Activated CD4-positive, alpha-beta memory T cell treated with anti-CD3 and anti-CD28 coated beads for 36 hours (primary cell): ENCODE measurements at regions not wholly inside any gene's neighbourhood (a gene's known extent, or its start where the extent isn't known, plus 50 kb on each side); places are given as distances from the start of the nearest gene placed in this dataset.
"Not testable (repeated sequence)": the region's sequence is repeated elsewhere in the genome, so short reads cannot be mapped to it uniquely, and the experiment has no call there.

Experiments
- CTCF ChIA-PET: fragments of 350-600 bp; sonication (Branson Sonifier 250); formaldehyde crosslinking; loops from one replicate; lab custom pipeline; 2021; ENCODE audit warnings: antibody characterized with exemption, inconsistent platforms; lab: Charles Lee
- POLR2A ChIA-PET: fragments of 350-600 bp; sonication (Branson Sonifier 250); formaldehyde crosslinking; loops from one replicate; lab custom pipeline; 2021; ENCODE audit warnings: antibody characterized with exemption; lab: Charles Lee
- DNase-seq: peaks from one replicate; pipeline ENCODE4 v3.0.0-alpha.2; 2020
- H3K27ac Mint-ChIP-seq: one replicate; pipeline ENCODE4 v1.8.0; 2021; ENCODE audit warnings: mixed read lengths
- H3K27me3 Mint-ChIP-seq: one replicate; pipeline ENCODE4 v1.8.0; 2021; ENCODE audit warnings: mixed read lengths
- H3K36me3 Mint-ChIP-seq: one replicate; pipeline ENCODE4 v1.8.0; 2021; ENCODE audit warnings: mixed read lengths
- H3K4me1 Mint-ChIP-seq: one replicate; pipeline ENCODE4 v1.8.0; 2021; ENCODE audit warnings: low read depth, mixed read lengths
- H3K4me3 Mint-ChIP-seq: one replicate; pipeline ENCODE4 v1.8.0; 2021; ENCODE audit warnings: mild to moderate bottlenecking, mixed read lengths
- H3K9me3 Mint-ChIP-seq: one replicate; pipeline ENCODE4 v1.8.0; 2021; ENCODE audit warnings: mixed read lengths
- intact Hi-C: fragments of 100-400 bp; cut with micrococcal nuclease; formaldehyde crosslinking; loops from one replicate; pipeline ENCODE4 v1.15.1; 2023

DNA sequence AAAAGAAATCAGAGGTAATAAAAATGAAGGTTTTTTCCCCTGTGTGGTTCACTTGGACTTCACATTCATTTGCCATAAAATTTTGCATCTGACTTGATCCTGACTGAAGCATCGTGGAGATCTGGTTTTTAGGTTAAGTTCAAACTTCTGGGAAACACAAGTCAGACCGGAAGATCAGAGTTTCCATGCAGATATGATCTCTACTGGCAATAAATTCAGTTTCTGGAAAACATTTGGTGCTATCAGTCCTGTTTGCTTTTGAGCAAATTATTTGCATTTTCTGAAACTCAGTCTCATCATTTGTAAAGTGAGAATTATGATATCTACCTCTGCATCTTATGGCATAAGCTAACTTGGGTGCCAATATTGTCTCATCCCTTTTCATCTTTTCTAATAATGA lies 81.3 kb upstream of the KCNMA1 start:
- Mint-ChIP-seq H3K36me3 (no peaks in the 10 kb centered on the region), H3K4me3 (no peak overlapping the region), H3K27me3 (peaks cover 4% of the 10 kb centered on the region), H3K4me1 (peaks cover 4% of the 10 kb centered on the region), H3K9me3 (peaks cover 3% of the 10 kb centered on the region), H3K27ac (no peak overlapping the region)
- ChIA-PET CTCF (interaction anchor here (1.2 to 6.8 kb wide), 5 partner anchors 7 to 119 kb away, joined by 3 to 33 read pairs (median 10); no protein-coding TSS in a partner anchor), POLR2A (no interaction called here)
- intact Hi-C loops: loop anchor here (1.0 to 5.0 kb wide), 3 partner anchors 38 to 308 kb away; partner anchors contain the start of gene POLR3A
- DNase-seq: no peak

DNA sequence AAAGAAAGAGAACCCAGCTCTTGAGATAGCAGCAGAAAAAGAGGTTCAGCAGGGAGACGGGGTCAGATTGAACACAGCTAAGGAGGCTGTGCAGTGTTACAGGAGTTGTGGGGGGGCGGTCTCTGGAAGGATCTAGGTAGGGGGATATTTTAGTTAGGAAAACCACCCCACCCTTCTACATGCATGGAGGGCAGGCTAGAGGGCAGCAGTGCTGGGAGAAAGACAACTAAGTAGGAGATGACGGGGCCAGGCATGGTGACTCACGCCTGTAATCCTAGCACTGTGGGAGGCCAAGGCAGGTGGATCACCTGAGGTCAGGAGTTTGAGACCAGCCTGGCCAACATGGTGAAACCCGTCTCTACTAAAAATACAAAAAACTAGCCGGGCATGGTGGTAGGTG lies 80.7 kb upstream of the KCNMA1 start:
- H3K36me3 Mint-ChIP-seq, H3K4me1 Mint-ChIP-seq, DNase-seq, H3K4me3 Mint-ChIP-seq, H3K27ac Mint-ChIP-seq, POLR2A ChIA-PET, H3K27me3 Mint-ChIP-seq, H3K9me3 Mint-ChIP-seq: not testable (repeated sequence)
- intact Hi-C loops: loop anchor here (5.0 kb wide), 2 partner anchors 39 to 309 kb away; partner anchors contain the start of gene POLR3A
- CTCF ChIA-PET: interaction anchor here (1.2 to 2.0 kb wide), 5 partner anchors 39 to 102 kb away, joined by 3 to 10 read pairs (median 4); no protein-coding TSS in a partner anchor

DNA sequence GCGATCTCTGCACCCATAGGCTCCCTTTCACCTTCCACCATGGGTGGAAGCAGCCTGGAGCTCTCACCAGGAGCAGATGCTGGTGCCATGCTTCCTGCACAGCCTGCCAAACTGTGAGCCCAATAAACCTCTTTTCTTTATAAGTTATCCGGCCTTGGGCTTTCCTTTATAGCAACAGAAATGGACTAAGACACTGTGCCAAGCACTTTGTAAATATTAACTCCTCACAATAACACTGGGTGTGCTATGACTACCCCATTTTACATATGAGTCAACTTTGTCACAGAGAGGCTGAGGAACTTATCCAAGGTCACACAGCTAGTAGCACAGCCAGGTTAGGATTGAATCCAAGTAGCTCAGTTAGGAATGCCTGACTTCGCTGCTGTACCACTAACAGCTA lies 79.7 kb upstream of the KCNMA1 start:
- ChIA-PET CTCF (interaction anchor here (0.8 to 7.8 kb wide), 7 partner anchors 11 to 552 kb away, joined by 3 to 76 read pairs (median 4); no protein-coding TSS in a partner anchor), POLR2A (no interaction called here)
- Mint-ChIP-seq H3K27me3 (peaks cover 4% of the 10 kb centered on the region), H3K36me3 (no peaks in the 10 kb centered on the region), H3K27ac (no peak overlapping the region), H3K4me1 (peaks cover 4% of the 10 kb centered on the region), H3K9me3 (no peaks in the 10 kb centered on the region), H3K4me3 (no peak overlapping the region)
- no peak for DNase-seq
- intact Hi-C loops: loop anchor here (5.0 kb wide), 2 partner anchors 40 to 310 kb away; partner anchors contain the start of gene POLR3A

DNA sequence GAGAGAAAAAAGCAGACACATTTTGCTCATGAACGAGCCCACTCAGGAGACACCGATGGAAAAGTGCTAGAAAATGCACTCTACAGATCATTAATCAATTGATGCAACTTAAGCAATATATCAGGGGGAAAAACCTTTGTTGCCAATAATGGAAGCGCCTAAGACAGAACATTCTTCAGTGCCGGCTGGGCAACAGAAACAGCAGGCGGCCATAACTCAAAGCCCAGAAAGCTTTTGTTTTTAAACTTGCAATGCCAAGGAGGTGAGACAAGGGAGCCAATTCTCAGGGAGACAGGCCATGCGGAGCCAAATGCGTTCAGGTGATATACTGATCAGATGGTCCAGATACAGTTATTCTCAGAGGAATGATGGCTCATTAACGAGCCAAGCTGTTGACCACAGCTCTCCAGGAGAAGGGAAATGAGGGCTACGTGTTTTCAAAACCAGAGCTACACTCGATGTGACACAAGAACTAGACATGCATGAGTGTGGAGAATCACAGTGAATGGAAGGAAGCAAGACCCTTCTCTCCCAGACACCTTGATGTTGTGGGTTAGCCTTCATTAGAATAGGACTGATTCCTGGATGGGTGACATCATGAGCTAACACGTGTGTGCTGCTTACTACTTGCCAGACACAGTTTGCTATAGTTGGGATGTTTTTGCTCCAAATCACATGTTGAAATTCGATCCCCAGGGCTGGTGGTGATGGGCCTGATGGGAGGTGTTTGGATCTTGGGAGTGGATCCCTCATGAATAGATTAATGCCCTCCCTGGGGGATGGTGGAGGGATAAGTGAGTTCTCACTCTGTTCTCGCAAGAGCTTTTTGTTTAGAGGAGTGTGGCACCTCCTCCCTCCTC lies 79.1 kb upstream of the KCNMA1 start:
- H3K4me1 Mint-ChIP-seq: peaks cover 4% of the 10 kb centered on the region
- peaks cover 6% of the 10 kb centered on the region for H3K27me3 Mint-ChIP-seq
- ChIA-PET CTCF (interaction anchor here (0.8 to 7.8 kb wide), 6 partner anchors 12 to 551 kb away, joined by 3 to 76 read pairs (median 4); no protein-coding TSS in a partner anchor), POLR2A (no interaction called here)
- no peak overlapping the region for H3K4me3 Mint-ChIP-seq
- no peaks in the 10 kb centered on the region for H3K9me3 Mint-ChIP-seq
- intact Hi-C loops: loop anchor here (5.0 kb wide), 2 partner anchors 41 to 311 kb away; partner anchors contain the start of gene POLR3A
- no peaks in the 10 kb centered on the region for H3K36me3 Mint-ChIP-seq
- no peak for DNase-seq
- no peak overlapping the region for H3K27ac Mint-ChIP-seq

DNA sequence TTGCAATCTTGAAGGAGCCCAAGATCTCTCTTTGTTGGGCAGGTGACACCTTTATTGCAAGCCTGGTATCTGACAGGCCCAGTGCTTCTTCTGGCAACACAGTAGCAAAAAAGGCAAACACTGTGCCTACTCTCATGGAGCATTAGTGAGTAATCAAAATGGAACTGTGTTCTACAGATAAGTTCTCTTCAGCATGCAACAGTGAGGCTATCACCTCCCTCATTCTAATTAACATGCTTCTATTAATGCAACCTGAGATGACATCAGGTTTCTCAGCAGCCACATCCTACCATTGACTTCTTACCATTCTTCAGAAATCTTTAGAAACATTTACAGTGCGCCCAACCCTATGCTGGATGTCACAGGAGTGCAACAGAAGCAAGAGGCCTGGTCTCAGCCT lies 77.9 kb upstream of the KCNMA1 start:
- Mint-ChIP-seq H3K4me3 (no peak overlapping the region), H3K4me1 (peaks cover 12% of the 10 kb centered on the region), H3K9me3 (no peaks in the 10 kb centered on the region), H3K36me3 (no peaks in the 10 kb centered on the region), H3K27me3 (peaks cover 13% of the 10 kb centered on the region), H3K27ac (no peak overlapping the region)
- no peak for DNase-seq
- ChIA-PET POLR2A (no interaction called here), CTCF (interaction anchor here (7.8 kb wide), 1 partner anchor 123 kb away, joined by 76 read pairs; no protein-coding TSS in a partner anchor)
- intact Hi-C loops: loop anchor here (1.0 to 5.0 kb wide), 3 partner anchors 42 to 312 kb away; partner anchors contain the start of gene POLR3A

DNA sequence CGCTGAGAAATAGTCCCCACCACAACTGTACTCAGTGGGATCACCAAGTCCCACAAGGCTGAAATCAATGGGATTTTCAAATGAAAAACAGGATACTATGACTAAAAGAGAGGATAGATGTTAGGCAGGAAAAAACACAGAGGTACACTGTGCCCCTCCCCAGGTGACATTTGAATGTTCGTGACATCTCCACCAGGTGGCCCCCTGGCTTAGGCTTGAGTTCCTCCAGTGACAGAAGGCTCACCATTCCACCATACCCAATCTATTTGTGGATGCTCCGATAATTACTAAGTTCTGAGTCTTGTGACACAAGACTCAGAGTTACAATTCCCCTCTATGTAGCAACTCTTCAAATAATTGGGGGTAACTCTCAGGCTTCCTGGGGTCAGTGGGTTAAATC lies 77.5 kb upstream of the KCNMA1 start:
- no peak overlapping the region for H3K4me3 Mint-ChIP-seq
- CTCF ChIA-PET: interaction anchor here (7.8 kb wide), 1 partner anchor 124 kb away, joined by 76 read pairs; no protein-coding TSS in a partner anchor
- peaks cover 18% of the 10 kb centered on the region for H3K27me3 Mint-ChIP-seq
- peaks cover 14% of the 10 kb centered on the region for H3K4me1 Mint-ChIP-seq
- intact Hi-C loops: loop anchor here (1.0 to 5.0 kb wide), 3 partner anchors 42 to 312 kb away; partner anchors contain the start of gene POLR3A
- peak; percentile 29 for DNase-seq
- no peaks in the 10 kb centered on the region for H3K9me3 Mint-ChIP-seq
- POLR2A ChIA-PET: no interaction called here
- H3K27ac Mint-ChIP-seq: no peak overlapping the region
- H3K36me3 Mint-ChIP-seq: no peaks in the 10 kb centered on the region

DNA sequence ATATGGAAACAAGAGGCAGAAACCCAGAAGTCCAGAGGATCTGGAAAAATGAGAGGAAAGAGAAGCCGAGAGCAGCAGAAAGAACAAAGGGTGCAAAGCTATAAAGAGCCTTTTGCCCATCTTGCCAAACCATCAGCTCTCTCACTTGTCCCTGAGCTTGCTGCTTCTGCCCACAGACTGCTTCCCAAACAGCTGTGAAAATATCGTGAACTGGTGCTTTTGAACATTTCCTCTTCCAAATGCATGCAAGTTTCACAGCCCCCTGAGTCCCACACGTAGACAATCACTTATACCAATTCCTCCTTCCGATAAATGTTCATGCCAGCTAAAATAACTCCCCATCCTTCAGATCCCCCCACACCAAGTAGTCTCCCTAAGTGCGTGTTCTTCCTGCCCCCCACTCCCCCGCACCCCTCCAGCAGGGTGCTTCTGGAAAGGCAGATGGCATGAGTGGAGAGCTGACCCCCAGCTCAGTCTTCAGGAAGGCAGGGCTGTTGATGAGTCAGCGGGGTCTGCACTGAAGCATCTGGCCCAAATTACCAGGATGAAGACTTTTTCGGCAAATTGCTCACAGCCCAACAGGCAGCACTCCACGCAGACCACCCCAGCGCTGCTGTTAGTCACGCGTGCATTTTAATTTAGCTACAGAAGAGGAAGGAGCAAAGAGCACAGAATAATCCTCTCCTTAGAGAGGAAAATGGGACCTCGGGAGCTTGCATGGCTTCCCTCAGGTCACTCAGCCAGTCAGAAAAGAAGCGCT lies 76.1 kb upstream of the KCNMA1 start:
- DNase-seq: no peak
- peaks cover 11% of the 10 kb centered on the region for H3K4me1 Mint-ChIP-seq
- H3K27me3 Mint-ChIP-seq: peaks cover 15% of the 10 kb centered on the region
- CTCF ChIA-PET: interaction anchor here (0.7 to 7.8 kb wide), 7 partner anchors 8 to 549 kb away, joined by 3 to 76 read pairs (median 7); no protein-coding TSS in a partner anchor
- intact Hi-C loops: no loop called here
- no peaks in the 10 kb centered on the region for H3K36me3 Mint-ChIP-seq
- no peaks in the 10 kb centered on the region for H3K9me3 Mint-ChIP-seq
- POLR2A ChIA-PET: no interaction called here
- no peak overlapping the region for H3K27ac Mint-ChIP-seq
- no peak overlapping the region for H3K4me3 Mint-ChIP-seq

DNA sequence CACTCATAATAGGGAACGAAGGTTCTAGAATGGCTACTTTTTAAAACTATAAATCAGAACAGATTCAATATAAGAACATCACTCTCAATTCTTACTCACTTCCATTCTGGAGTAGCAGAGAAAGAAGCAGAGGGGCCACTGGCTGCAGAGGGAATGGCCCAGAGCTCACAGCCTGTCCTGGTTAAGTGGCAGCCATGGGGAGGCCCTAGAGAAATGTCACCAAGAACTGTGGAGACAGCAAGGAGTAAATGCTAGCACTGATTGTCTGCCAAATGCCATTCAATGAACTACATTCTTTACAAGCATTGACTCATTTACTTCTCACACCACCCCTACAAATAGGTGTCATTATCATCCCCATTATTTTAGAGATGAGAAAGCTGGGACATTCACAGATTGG lies 74.6 kb upstream of the KCNMA1 start:
- intact Hi-C loops: no loop called here
- ChIA-PET CTCF (interaction anchor here (0.7 to 7.8 kb wide), 22 partner anchors 10 to 547 kb away, joined by 3 to 76 read pairs (median 6); no protein-coding TSS in a partner anchor), POLR2A (no interaction called here)
- no peaks in the 10 kb centered on the region for H3K36me3 Mint-ChIP-seq
- H3K9me3 Mint-ChIP-seq: no peaks in the 10 kb centered on the region
- H3K27me3 Mint-ChIP-seq: peaks cover 17% of the 10 kb centered on the region
- H3K4me1 Mint-ChIP-seq: peaks cover 11% of the 10 kb centered on the region
- no peak overlapping the region for H3K4me3 Mint-ChIP-seq
- no peak overlapping the region for H3K27ac Mint-ChIP-seq
- no peak for DNase-seq

DNA sequence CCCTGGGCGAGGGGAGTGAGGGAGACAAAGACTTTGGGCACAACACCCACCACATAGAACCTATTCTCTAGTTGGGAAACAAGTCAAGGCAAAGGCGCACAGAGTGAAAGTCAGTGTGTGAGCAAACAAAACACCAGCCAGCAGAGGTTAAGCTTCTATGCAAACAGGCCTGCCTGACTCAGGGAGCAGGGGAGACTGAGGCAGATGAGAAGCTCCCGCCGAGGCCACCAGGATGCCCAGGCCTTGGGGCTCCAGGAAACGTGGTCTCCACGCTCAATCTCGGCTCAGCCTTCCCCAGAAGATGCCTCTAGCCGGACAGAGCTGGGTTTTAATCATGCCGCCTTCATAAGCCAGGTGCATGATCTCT lies 74.1 kb upstream of the KCNMA1 start:
- peaks cover 11% of the 10 kb centered on the region for H3K4me1 Mint-ChIP-seq
- H3K36me3 Mint-ChIP-seq: no peaks in the 10 kb centered on the region
- POLR2A ChIA-PET: no interaction called here
- intact Hi-C loops: loop anchor here (1.0 kb wide), 1 partner anchor 546 kb away; no protein-coding TSS in a partner anchor
- H3K9me3 Mint-ChIP-seq: no peaks in the 10 kb centered on the region
- H3K27ac Mint-ChIP-seq: no peak overlapping the region
- H3K27me3 Mint-ChIP-seq: peaks cover 19% of the 10 kb centered on the region
- CTCF ChIA-PET: interaction anchor here (0.6 to 7.8 kb wide), 33 partner anchors 10 to 546 kb away, joined by 3 to 76 read pairs (median 5); no protein-coding TSS in a partner anchor
- DNase-seq: no peak
- no peak overlapping the region for H3K4me3 Mint-ChIP-seq

DNA sequence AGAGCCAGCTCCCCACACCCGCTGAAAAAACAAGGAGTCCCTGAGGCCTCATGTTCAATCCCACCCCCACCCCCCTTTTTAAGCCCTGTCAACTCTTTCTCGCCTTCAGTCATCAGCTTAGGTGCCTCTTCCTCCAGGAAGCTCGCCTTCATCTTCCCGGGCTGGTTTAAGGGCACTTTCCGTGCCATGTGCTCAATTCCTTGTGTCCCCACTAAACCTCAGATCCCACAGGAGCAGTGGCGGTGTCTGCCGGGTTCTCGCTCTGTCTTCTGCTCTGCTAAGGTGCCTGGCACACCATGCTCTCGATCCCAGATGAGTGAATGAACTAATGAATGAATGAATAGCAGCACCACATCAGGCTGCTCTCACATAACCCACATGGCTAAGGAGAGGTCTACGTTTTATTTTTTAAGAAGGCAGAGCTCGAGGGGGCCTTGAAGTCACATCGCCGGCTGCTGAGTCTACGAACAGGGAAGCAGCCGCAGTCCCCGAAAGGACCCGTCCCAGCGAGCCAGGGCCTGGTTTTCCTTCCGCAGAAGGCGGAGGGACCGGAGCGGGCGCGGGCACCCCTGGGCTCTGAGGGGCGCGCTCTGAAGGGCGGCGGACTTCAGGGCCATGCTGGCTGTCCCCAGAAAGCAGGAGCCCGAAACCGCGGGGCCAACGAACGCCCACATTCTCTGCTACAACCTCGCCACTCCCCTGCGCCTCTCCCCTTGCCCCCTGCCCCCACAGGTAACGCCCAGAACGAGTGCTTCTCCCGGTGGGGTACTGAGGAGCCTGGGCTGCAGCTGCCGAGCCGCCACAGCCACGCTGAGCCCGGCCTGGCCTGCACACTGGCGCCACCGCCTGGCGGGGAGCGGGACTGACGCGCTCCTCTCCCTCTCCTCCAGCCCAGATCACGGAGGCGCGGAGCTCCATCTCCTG lies 73.4 kb upstream of the KCNMA1 start:
- H3K36me3 Mint-ChIP-seq: no peaks in the 10 kb centered on the region
- H3K27ac Mint-ChIP-seq: no peak overlapping the region
- POLR2A ChIA-PET: no interaction called here

More for the DNA sequence above, 73.4 kb upstream of the KCNMA1 start:
- CTCF ChIA-PET: interaction anchor here (0.6 to 7.8 kb wide), 33 partner anchors 11 to 546 kb away, joined by 3 to 76 read pairs (median 5); no protein-coding TSS in a partner anchor
- Mint-ChIP-seq H3K27me3 (peaks cover 19% of the 10 kb centered on the region), H3K4me1 (peaks cover 11% of the 10 kb centered on the region), H3K9me3 (no peaks in the 10 kb centered on the region), H3K4me3 (no peak overlapping the region)
- intact Hi-C loops: loop anchor here (1.0 kb wide), 1 partner anchor 546 kb away; no protein-coding TSS in a partner anchor
- DNase-seq: peak; percentile 79
